Suprapubic skin (tissue), 4 donors: ENCODE measurements at regions not wholly inside any gene's neighbourhood (a gene's known extent, or its start where the extent isn't known, plus 50 kb on each side); places are given as distances from the start of the nearest gene placed in this dataset.

Experiments
- CTCF ChIP-seq, 2 donors: fragments of 200-600 bp in 1 of 2; fragments of 450-650 bp in 1 of 2; sonication (generic) in 1 of 2; IDR thresholded peaks; one replicate each; pipeline ENCODE4 v1.5.1; 2016 to 2019; ENCODE audit warnings: antibody characterized with exemption in 2 of 2, mild to moderate bottlenecking in 1 of 2, moderate library complexity in 1 of 2
- POLR2A ChIP-seq, 2 donors: fragments of 450-650 bp; IDR thresholded peaks; one replicate each; pipeline ENCODE4 v1.6.1; 2017; ENCODE audit warnings: antibody characterized with exemption in 2 of 2, mild to moderate bottlenecking in 2 of 2, moderate library complexity in 2 of 2
- POLR2AphosphoS5 ChIP-seq, 3 donors: sonication (generic); formaldehyde crosslinking; IDR thresholded peaks; one replicate each; pipeline ENCODE4 v1.6.1; 2017; ENCODE audit warnings: antibody characterized with exemption in 3 of 3

- TF ChIP-seq CTCF (IDR thresholded peaks at IDR 0.05): no peak
- TF ChIP-seq POLR2AphosphoS5 (IDR thresholded peaks at IDR 0.05): no peak
- TF ChIP-seq POLR2A (IDR thresholded peaks at IDR 0.05): no peak
These were observed 59.8 kb upstream of the SMNDC1 start for GRCh38 chr10:110364531-110364937.
